ENCODE measurements at regions not wholly inside any gene's neighbourhood (a gene's known extent, or its start where the extent isn't known, plus 50 kb on each side); places are given as distances from the start of the nearest gene placed in this dataset.

GRCh38 chr11:30763951-30764350 is 177.8 kb upstream of the MPPED2 start:
- TF ChIP-seq CTCF (IDR thresholded peaks at IDR 0.05), result no peak
- no peak for TF ChIP-seq CHD2 (IDR thresholded peaks at IDR 0.05; ENCODE audit: low read length, partially characterized antibody)
- TF ChIP-seq MAFK (IDR thresholded peaks at IDR 0.05; ENCODE audit: partially characterized antibody), result no peak
- TF ChIP-seq CBX2 (IDR thresholded peaks at IDR 0.05; ENCODE audit: borderline replicate concordance, low read depth), result no peak
- TF ChIP-seq PHF8 (IDR thresholded peaks at IDR 0.05; ENCODE audit: borderline replicate concordance, low read depth), result no peak
- no peak for TF ChIP-seq PBX3 (IDR thresholded peaks at IDR 0.05)
- TF ChIP-seq RAD21 (conservative IDR thresholded peaks at IDR 0.05 in 1 of 2, IDR thresholded peaks at IDR 0.05 in 1 of 2), result no peak
- no peak for TF ChIP-seq POLR2A (IDR thresholded peaks at IDR 0.05; ENCODE audit: low read length)
- TF ChIP-seq EP300 (IDR thresholded peaks at IDR 0.05), result no peak
- no peak for TF ChIP-seq RCOR1 (IDR thresholded peaks at IDR 0.05; ENCODE audit: low read depth, low read length)
- no peak for TF ChIP-seq ESRRA (IDR thresholded peaks at IDR 0.05; ENCODE audit: borderline replicate concordance, low read length)
